ENCODE measurements at regions not wholly inside any gene's neighbourhood (a gene's known extent, or its start where the extent isn't known, plus 50 kb on each side); places are given as distances from the start of the nearest gene placed in this dataset.

GRCh38 chr5:124880903-124881697, 134.7 kb upstream of the ZNF608 start:
- in situ Hi-C loops (cut with MboI; ENCODE audit: low sequenced_read_pairs, unreplicated experiment), result no loop called here
- TF ChIP-seq CTCF (IDR thresholded peaks at IDR 0.05; ENCODE audit: borderline replicate concordance, control extremely low read depth, extremely low read depth, insufficient read depth, missing control alignments), result no peak
- no peak for DNase-seq (ENCODE audit: low spot score)

DNA sequence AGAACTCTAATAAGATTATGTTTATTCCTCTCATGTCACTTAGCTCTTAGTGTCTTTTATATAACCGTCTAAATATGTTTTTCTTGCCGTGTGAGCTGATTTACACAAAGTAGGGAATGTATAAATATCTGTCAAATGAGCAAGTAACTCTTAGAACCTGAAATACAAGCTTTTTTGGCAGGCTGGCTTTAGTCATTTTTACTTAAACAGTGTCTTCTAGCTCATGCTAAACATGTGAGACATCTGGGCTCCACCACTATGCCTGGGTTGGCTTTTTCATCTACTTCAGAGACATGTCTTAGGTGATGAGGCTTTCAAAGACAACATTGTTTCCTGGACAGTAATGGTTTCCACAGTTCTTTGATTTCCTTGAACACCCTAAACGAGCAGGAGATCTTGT, 137.2 kb upstream of the ZNF608 start:
- in situ Hi-C loops (cut with MboI; ENCODE audit: low sequenced_read_pairs, unreplicated experiment), result no loop called here
- no peak for TF ChIP-seq CTCF (IDR thresholded peaks at IDR 0.05; ENCODE audit: borderline replicate concordance, control extremely low read depth, extremely low read depth, insufficient read depth, missing control alignments)
- no peak for DNase-seq (ENCODE audit: low spot score)

GRCh38 chr5:124884114-124884513, 137.7 kb upstream of the ZNF608 start:
- in situ Hi-C loops (cut with MboI; ENCODE audit: low sequenced_read_pairs, unreplicated experiment), result no loop called here
- DNase-seq (ENCODE audit: low spot score), result no peak
- no peak for TF ChIP-seq CTCF (IDR thresholded peaks at IDR 0.05; ENCODE audit: borderline replicate concordance, control extremely low read depth, extremely low read depth, insufficient read depth, missing control alignments)

DNA sequence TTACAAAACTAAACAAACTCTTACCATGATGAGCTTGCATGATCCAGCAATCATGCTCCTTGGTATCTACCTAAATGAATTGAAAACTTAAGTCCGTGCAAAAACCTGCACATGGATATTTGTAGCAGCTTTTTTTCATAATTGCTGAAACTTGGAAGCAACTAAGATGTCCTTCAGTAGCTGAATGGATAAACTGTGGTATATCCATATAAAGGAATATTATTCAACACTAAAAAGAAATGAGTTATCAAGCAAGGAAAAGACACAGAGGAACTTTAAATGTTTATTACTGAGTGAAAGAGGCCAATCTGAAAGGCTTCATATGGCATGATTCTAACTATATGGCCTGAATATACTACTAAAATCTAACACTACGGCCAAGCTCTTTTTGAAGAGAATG, 139.1 kb upstream of the ZNF608 start:
- no peak for DNase-seq (ENCODE audit: low spot score)
- in situ Hi-C loops (cut with MboI; ENCODE audit: low sequenced_read_pairs, unreplicated experiment), result no loop called here

DNA sequence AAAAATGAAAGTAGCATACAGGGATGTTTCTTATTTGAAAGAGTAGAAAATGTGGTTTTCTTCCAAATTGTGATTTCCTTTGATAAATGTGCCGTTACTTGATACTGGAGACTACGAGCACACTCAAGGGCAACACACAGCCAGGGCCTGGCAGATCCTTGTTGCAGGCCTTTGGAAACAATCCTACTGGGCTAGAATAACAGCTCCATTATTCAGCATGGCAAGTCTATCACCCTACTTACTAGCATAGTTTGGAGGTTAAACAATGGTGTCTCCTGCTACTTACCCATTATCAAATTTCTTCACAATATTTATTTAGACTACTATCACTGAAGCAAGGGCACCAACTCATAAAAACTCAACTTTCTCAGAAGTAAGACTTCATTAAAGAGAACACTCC, 140.8 kb upstream of the ZNF608 start:
- in situ Hi-C loops (cut with MboI; ENCODE audit: low sequenced_read_pairs, unreplicated experiment), result no loop called here
- no peak for TF ChIP-seq CTCF (IDR thresholded peaks at IDR 0.05; ENCODE audit: borderline replicate concordance, control extremely low read depth, extremely low read depth, insufficient read depth, missing control alignments)
- DNase-seq (ENCODE audit: low spot score), result no peak

More for the DNA sequence above, 139.1 kb upstream of the ZNF608 start:
- TF ChIP-seq CTCF (IDR thresholded peaks at IDR 0.05; ENCODE audit: borderline replicate concordance, control extremely low read depth, extremely low read depth, insufficient read depth, missing control alignments), result no peak

DNA sequence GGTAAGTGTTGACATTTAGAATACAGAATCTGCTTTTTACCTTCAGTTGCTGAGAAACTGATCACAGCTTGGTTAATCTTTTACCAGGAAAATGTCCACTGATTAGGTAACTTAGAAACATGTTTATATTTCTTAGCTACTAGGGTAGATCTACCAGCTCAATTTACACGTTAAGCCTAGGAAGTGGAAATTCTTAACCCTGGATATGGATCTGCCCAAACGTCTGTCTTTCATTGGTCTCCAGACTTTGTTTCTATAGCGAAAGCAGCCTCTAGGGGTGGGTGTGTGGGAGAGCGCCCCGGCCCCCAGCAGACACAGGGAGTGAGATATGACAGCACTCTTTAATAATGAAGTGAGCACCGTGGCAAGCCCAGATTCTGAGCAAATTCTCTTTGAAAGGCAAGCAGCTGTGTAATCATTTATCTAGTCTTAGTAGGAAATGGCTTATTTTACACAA, 141.6 kb upstream of the ZNF608 start:
- no peak for DNase-seq (ENCODE audit: low spot score)
- in situ Hi-C loops (cut with MboI; ENCODE audit: low sequenced_read_pairs, unreplicated experiment), result no loop called here
- no peak for TF ChIP-seq CTCF (IDR thresholded peaks at IDR 0.05; ENCODE audit: borderline replicate concordance, control extremely low read depth, extremely low read depth, insufficient read depth, missing control alignments)

Data from GM13976 (cell line).